HK-2 (cell line): ENCODE measurements at regions not wholly inside any gene's neighbourhood (a gene's known extent, or its start where the extent isn't known, plus 50 kb on each side); places are given as distances from the start of the nearest gene placed in this dataset.
"Not testable (repeated sequence)": the region's sequence is repeated elsewhere in the genome, so short reads cannot be mapped to it uniquely, and the experiment has no call there.

Experiments
- DNase-seq: peaks from one replicate; pipeline ENCODE4 v3.0.0-alpha.2; 2018; ENCODE audit not compliant: unreplicated experiment

GRCh38 chr2:33712674-33713073, 113.6 kb upstream of the FAM98A start:
- DNase-seq, result no peak

- no peak for DNase-seq
These were observed 110.9 kb upstream of the FAM98A start for GRCh38 chr2:33709951-33710350.

- DNase-seq, result no peak
These were observed 108.2 kb upstream of the FAM98A start for GRCh38 chr2:33707312-33707711.

GRCh38 chr2:33706410-33706809, 107.3 kb upstream of the FAM98A start:
- no peak for DNase-seq

- DNase-seq, result no peak
These were observed 105.3 kb upstream of the FAM98A start for GRCh38 chr2:33704406-33704855.

- DNase-seq, result no peak
These were observed 97.1 kb upstream of the FAM98A start for GRCh38 chr2:33696234-33696633.

GRCh38 chr2:33694904-33695303, 95.8 kb upstream of the FAM98A start:
- no peak for DNase-seq

GRCh38 chr2:33690686-33691085, 91.6 kb upstream of the FAM98A start:
- DNase-seq, result not testable (repeated sequence)

GRCh38 chr2:33681364-33681757, 82.3 kb upstream of the FAM98A start:
- no peak for DNase-seq

- no peak for DNase-seq
These were observed 81.7 kb upstream of the FAM98A start for GRCh38 chr2:33680644-33681363.

GRCh38 chr2:33678436-33678835, 79.3 kb upstream of the FAM98A start:
- DNase-seq, result peak; percentile 8

- DNase-seq, result no peak
These were observed 74.8 kb upstream of the FAM98A start for GRCh38 chr2:33673937-33674336.

GRCh38 chr2:33672896-33673295, 73.8 kb upstream of the FAM98A start:
- DNase-seq, result no peak

GRCh38 chr2:33672389-33672788, 73.3 kb upstream of the FAM98A start:
- DNase-seq, result no peak

- DNase-seq, result no peak
These were observed 72.1 kb upstream of the FAM98A start for GRCh38 chr2:33671198-33671597.

- DNase-seq, result no peak
These were observed 71.4 kb upstream of the FAM98A start for GRCh38 chr2:33670392-33670937.

GRCh38 chr2:33666879-33667278, 67.8 kb upstream of the FAM98A start:
- no peak for DNase-seq

- no peak for DNase-seq
These were observed 65.9 kb upstream of the FAM98A start for GRCh38 chr2:33665039-33665438.

- no peak for DNase-seq
These were observed 61.5 kb upstream of the FAM98A start for GRCh38 chr2:33660416-33661123.

- peak; percentile 7 for DNase-seq
These were observed 56.7 kb upstream of the FAM98A start for GRCh38 chr2:33655626-33656320.

GRCh38 chr2:33652830-33653229, 53.7 kb upstream of the FAM98A start:
- no peak for DNase-seq

- no peak for DNase-seq
These were observed 51.1 kb upstream of the FAM98A start for GRCh38 chr2:33650171-33650570.
